NT2/D1 (cell line): ENCODE measurements at regions not wholly inside any gene's neighbourhood (a gene's known extent, or its start where the extent isn't known, plus 50 kb on each side); places are given as distances from the start of the nearest gene placed in this dataset.

Experiments
- SUZ12 ChIP-seq: IDR thresholded peaks from 2 replicates; pipeline ENCODE4 v1.6.1; 2011; ENCODE audit not compliant: insufficient read length, insufficient read depth; ENCODE audit errors: extremely low read depth
- YY1 ChIP-seq: IDR thresholded peaks from 2 replicates; pipeline ENCODE4 v1.6.1; 2011; ENCODE audit not compliant: insufficient read length, insufficient read depth
- ZNF274 ChIP-seq: IDR thresholded peaks from 2 replicates; pipeline ENCODE4 v1.6.1; 2011; ENCODE audit warnings: mild to moderate bottlenecking, low read depth, low read length

- TF ChIP-seq YY1 = no peak
- no peak for TF ChIP-seq ZNF274
- no peak for TF ChIP-seq SUZ12
Observed at GRCh38 chr1:36590264-36590663, 107.6 kb upstream of the CSF3R start.
